ENCODE measurements at regions not wholly inside any gene's neighbourhood (a gene's known extent, or its start where the extent isn't known, plus 50 kb on each side); places are given as distances from the start of the nearest gene placed in this dataset.

- ChIA-PET POLR2A (no interaction called here), SMC1A (ENCODE audit: uncharacterized antibody, unreplicated experiment) (interaction anchor here (0.7 to 1.2 kb wide), 2 partner anchors 9 to 108 kb away, joined by 3 read pairs; no protein-coding TSS in a partner anchor), RAD21 (ENCODE audit: unreplicated experiment) (interaction anchor here (0.7 to 9.7 kb wide), 2 partner anchors 26 to 109 kb away, joined by 3 to 177 read pairs; no protein-coding TSS in a partner anchor), CTCF (interaction anchor here (0.6 to 0.8 kb wide), 2 partner anchors 8 to 9 kb away, joined by 3 read pairs; no protein-coding TSS in a partner anchor)
- Histone ChIP-seq H2AFZ (ENCODE audit: control insufficient read depth, low read depth, low read length) (no peak overlapping the region), H3K27me3 (replicated peaks in 1 of 2; ENCODE audit: control insufficient read depth in 2 of 2, insufficient read depth in 2 of 2, low read length in 1 of 2) (no peaks in the 10 kb centered on the region), H3K27ac (ENCODE audit: control insufficient read depth, insufficient read depth) (no peak overlapping the region), H4K20me1 (ENCODE audit: control insufficient read depth, insufficient read depth) (no peaks in the 10 kb centered on the region), H3K4me1 (ENCODE audit: control insufficient read depth, insufficient read depth, low read length) (peaks cover 17% of the 10 kb centered on the region), H3K4me3 (no peak overlapping the region), H3K36me3 (ENCODE audit: control insufficient read depth in 2 of 2, insufficient read depth in 2 of 2, low read length in 1 of 2) (no peaks in the 10 kb centered on the region), H3K9me3 (replicated peaks; ENCODE audit: control insufficient read depth, insufficient read depth, low read length) (no peaks in the 10 kb centered on the region; the same call in 2 of the 3 replicates), H3K9ac (ENCODE audit: control insufficient read depth, insufficient read depth, low read length) (no peak overlapping the region), H3K79me2 (ENCODE audit: control insufficient read depth, insufficient read depth, low read length) (no peaks in the 10 kb centered on the region), H3K4me2 (ENCODE audit: control insufficient read depth, insufficient read depth) (no peak overlapping the region)
- DNase-seq (ENCODE audit: low read depth, low spot score) (no peak), ATAC-seq (peak; percentile 34; the same call in 1 of the 3 replicates), FAIRE-seq (no peak)
- no TSS peak for BruUV-seq (replicated peaks)
- TF ChIP-seq, protein P1, sequence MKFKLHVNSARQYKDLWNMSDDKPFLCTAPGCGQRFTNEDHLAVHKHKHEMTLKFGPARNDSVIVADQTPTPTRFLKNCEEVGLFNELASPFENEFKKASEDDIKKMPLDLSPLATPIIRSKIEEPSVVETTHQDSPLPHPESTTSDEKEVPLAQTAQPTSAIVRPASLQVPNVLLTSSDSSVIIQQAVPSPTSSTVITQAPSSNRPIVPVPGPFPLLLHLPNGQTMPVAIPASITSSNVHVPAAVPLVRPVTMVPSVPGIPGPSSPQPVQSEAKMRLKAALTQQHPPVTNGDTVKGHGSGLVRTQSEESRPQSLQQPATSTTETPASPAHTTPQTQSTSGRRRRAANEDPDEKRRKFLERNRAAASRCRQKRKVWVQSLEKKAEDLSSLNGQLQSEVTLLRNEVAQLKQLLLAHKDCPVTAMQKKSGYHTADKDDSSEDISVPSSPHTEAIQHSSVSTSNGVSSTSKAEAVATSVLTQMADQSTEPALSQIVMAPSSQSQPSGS (IDR thresholded peaks at IDR 0.05; ENCODE audit: low read length): no peak
- TF ChIP-seq ZNF207 (IDR thresholded peaks at IDR 0.05; ENCODE audit: borderline replicate concordance) (no peak), FOXK2 (IDR thresholded peaks at IDR 0.05) (no peak), IRF4 (IDR thresholded peaks at IDR 0.05; ENCODE audit: low read depth, low read length) (no peak), STAT1 (conservative IDR thresholded peaks at IDR 0.05) (no peak), SP1 (IDR thresholded peaks at IDR 0.05; ENCODE audit: low read depth, low read length) (no peak)
- TF ChIP-seq, protein P2, sequence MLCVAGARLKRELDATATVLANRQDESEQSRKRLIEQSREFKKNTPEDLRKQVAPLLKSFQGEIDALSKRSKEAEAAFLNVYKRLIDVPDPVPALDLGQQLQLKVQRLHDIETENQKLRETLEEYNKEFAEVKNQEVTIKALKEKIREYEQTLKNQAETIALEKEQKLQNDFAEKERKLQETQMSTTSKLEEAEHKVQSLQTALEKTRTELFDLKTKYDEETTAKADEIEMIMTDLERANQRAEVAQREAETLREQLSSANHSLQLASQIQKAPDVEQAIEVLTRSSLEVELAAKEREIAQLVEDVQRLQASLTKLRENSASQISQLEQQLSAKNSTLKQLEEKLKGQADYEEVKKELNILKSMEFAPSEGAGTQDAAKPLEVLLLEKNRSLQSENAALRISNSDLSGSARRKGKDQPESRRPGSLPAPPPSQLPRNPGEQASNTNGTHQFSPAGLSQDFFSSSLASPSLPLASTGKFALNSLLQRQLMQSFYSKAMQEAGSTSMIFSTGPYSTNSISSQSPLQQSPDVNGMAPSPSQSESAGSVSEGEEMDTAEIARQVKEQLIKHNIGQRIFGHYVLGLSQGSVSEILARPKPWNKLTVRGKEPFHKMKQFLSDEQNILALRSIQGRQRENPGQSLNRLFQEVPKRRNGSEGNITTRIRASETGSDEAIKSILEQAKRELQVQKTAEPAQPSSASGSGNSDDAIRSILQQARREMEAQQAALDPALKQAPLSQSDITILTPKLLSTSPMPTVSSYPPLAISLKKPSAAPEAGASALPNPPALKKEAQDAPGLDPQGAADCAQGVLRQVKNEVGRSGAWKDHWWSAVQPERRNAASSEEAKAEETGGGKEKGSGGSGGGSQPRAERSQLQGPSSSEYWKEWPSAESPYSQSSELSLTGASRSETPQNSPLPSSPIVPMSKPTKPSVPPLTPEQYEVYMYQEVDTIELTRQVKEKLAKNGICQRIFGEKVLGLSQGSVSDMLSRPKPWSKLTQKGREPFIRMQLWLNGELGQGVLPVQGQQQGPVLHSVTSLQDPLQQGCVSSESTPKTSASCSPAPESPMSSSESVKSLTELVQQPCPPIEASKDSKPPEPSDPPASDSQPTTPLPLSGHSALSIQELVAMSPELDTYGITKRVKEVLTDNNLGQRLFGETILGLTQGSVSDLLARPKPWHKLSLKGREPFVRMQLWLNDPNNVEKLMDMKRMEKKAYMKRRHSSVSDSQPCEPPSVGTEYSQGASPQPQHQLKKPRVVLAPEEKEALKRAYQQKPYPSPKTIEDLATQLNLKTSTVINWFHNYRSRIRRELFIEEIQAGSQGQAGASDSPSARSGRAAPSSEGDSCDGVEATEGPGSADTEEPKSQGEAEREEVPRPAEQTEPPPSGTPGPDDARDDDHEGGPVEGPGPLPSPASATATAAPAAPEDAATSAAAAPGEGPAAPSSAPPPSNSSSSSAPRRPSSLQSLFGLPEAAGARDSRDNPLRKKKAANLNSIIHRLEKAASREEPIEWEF (IDR thresholded peaks at IDR 0.05; ENCODE audit: insufficient replicate concordance, low read depth, low read length): no peak
- TF ChIP-seq, protein P3, sequence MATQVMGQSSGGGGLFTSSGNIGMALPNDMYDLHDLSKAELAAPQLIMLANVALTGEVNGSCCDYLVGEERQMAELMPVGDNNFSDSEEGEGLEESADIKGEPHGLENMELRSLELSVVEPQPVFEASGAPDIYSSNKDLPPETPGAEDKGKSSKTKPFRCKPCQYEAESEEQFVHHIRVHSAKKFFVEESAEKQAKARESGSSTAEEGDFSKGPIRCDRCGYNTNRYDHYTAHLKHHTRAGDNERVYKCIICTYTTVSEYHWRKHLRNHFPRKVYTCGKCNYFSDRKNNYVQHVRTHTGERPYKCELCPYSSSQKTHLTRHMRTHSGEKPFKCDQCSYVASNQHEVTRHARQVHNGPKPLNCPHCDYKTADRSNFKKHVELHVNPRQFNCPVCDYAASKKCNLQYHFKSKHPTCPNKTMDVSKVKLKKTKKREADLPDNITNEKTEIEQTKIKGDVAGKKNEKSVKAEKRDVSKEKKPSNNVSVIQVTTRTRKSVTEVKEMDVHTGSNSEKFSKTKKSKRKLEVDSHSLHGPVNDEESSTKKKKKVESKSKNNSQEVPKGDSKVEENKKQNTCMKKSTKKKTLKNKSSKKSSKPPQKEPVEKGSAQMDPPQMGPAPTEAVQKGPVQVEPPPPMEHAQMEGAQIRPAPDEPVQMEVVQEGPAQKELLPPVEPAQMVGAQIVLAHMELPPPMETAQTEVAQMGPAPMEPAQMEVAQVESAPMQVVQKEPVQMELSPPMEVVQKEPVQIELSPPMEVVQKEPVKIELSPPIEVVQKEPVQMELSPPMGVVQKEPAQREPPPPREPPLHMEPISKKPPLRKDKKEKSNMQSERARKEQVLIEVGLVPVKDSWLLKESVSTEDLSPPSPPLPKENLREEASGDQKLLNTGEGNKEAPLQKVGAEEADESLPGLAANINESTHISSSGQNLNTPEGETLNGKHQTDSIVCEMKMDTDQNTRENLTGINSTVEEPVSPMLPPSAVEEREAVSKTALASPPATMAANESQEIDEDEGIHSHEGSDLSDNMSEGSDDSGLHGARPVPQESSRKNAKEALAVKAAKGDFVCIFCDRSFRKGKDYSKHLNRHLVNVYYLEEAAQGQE (IDR thresholded peaks at IDR 0.05; ENCODE audit: low read depth, low read length): no peak
- in situ Hi-C loops (cut with MboI): no loop called here
- WGBS (ENCODE audit: insufficient coverage, insufficient replicate concordance, low lambda C conversion rate, missing lambda C conversion rate): 2% methylated on average over 2 of the region's 2 CpGs
- intact Hi-C loops (cut with micrococcal nuclease; ENCODE audit: unreplicated experiment): no loop called here
Observed at GRCh38 chr15:85305050-85305449, 75.4 kb upstream of the AKAP13 start.

All from GM12878 (cell line).